Mucosa of stomach (tissue), 1 donor: ENCODE measurements at regions not wholly inside any gene's neighbourhood (a gene's known extent, or its start where the extent isn't known, plus 50 kb on each side); places are given as distances from the start of the nearest gene placed in this dataset.

Experiments
- H3K27me3 ChIP-seq: one replicate; pipeline ENCODE4 v1.7.0; 2013; ENCODE audit warnings: mild to moderate bottlenecking, low read length; ENCODE audit not compliant: control insufficient read depth, insufficient read depth
- H3K36me3 ChIP-seq: one replicate; pipeline ENCODE4 v1.7.0; 2013; ENCODE audit warnings: low read length; ENCODE audit not compliant: control insufficient read depth, insufficient read depth
- H3K4me1 ChIP-seq: one replicate; pipeline ENCODE4 v1.7.0; 2013; ENCODE audit warnings: mild to moderate bottlenecking, low read length; ENCODE audit not compliant: control insufficient read depth, insufficient read depth
- H3K4me3 ChIP-seq: one replicate; pipeline ENCODE4 v1.7.0; 2013; ENCODE audit warnings: low read length
- H3K9ac ChIP-seq: one replicate; pipeline ENCODE4 v1.7.0; 2013; ENCODE audit warnings: mild to moderate bottlenecking, low read length, moderate library complexity
- H3K9me3 ChIP-seq: one replicate; pipeline ENCODE4 v1.7.0; 2013; ENCODE audit warnings: mild to moderate bottlenecking, low read length, moderate library complexity; ENCODE audit not compliant: control insufficient read depth
- donor health status: Pancreatic carcinoma.

- Histone ChIP-seq H3K4me1 (no peaks in the 10 kb centered on the region), H3K27me3 (no peaks in the 10 kb centered on the region), H3K4me3 (no peak overlapping the region), H3K9me3 (no peaks in the 10 kb centered on the region), H3K9ac (no peak overlapping the region), H3K36me3 (no peaks in the 10 kb centered on the region)
Measured at GRCh38 chr7:46186131-46186530, 265.1 kb upstream of the IGFBP3 start.

- H3K9ac ChIP-seq, result no peak overlapping the region
- no peak overlapping the region for H3K4me3 ChIP-seq
- no peaks in the 10 kb centered on the region for H3K4me1 ChIP-seq
- H3K9me3 ChIP-seq, result no peaks in the 10 kb centered on the region
- H3K36me3 ChIP-seq, result no peaks in the 10 kb centered on the region
- no peaks in the 10 kb centered on the region for H3K27me3 ChIP-seq
Measured at GRCh38 chr7:46179061-46179610, 258.1 kb upstream of the IGFBP3 start.

GRCh38 chr7:46178661-46179060, 257.6 kb upstream of the IGFBP3 start:
- no peaks in the 10 kb centered on the region for H3K4me1 ChIP-seq
- H3K9me3 ChIP-seq, result no peaks in the 10 kb centered on the region
- H3K27me3 ChIP-seq, result no peaks in the 10 kb centered on the region
- H3K36me3 ChIP-seq, result no peaks in the 10 kb centered on the region
- H3K4me3 ChIP-seq, result no peak overlapping the region
- no peak overlapping the region for H3K9ac ChIP-seq

- H3K4me3 ChIP-seq, result no peak overlapping the region
- H3K36me3 ChIP-seq, result no peaks in the 10 kb centered on the region
- H3K9ac ChIP-seq, result no peak overlapping the region
- no peaks in the 10 kb centered on the region for H3K9me3 ChIP-seq
- no peaks in the 10 kb centered on the region for H3K4me1 ChIP-seq
- no peaks in the 10 kb centered on the region for H3K27me3 ChIP-seq
Measured at GRCh38 chr7:46177821-46178220, 256.7 kb upstream of the IGFBP3 start.

GRCh38 chr7:46175221-46175620, 254.1 kb upstream of the IGFBP3 start:
- Histone ChIP-seq H3K27me3 (no peaks in the 10 kb centered on the region), H3K4me1 (no peaks in the 10 kb centered on the region), H3K36me3 (no peaks in the 10 kb centered on the region), H3K9me3 (no peaks in the 10 kb centered on the region), H3K4me3 (no peak overlapping the region), H3K9ac (no peak overlapping the region)

- no peak overlapping the region for H3K9ac ChIP-seq
- H3K4me1 ChIP-seq, result no peaks in the 10 kb centered on the region
- no peaks in the 10 kb centered on the region for H3K27me3 ChIP-seq
- H3K36me3 ChIP-seq, result no peaks in the 10 kb centered on the region
- H3K4me3 ChIP-seq, result no peak overlapping the region
- H3K9me3 ChIP-seq, result no peaks in the 10 kb centered on the region
Measured at GRCh38 chr7:46174196-46174580, 253.1 kb upstream of the IGFBP3 start.

- Histone ChIP-seq H3K4me1 (no peaks in the 10 kb centered on the region), H3K27me3 (no peaks in the 10 kb centered on the region), H3K4me3 (no peak overlapping the region), H3K36me3 (no peaks in the 10 kb centered on the region), H3K9me3 (no peaks in the 10 kb centered on the region), H3K9ac (no peak overlapping the region)
Measured at GRCh38 chr7:46173476-46174195, 252.6 kb upstream of the IGFBP3 start.

GRCh38 chr7:46170792-46171191, 249.7 kb upstream of the IGFBP3 start:
- H3K4me3 ChIP-seq, result no peak overlapping the region
- H3K27me3 ChIP-seq, result no peaks in the 10 kb centered on the region
- H3K9ac ChIP-seq, result no peak overlapping the region
- peaks cover 4% of the 10 kb centered on the region for H3K4me1 ChIP-seq
- no peaks in the 10 kb centered on the region for H3K9me3 ChIP-seq
- no peaks in the 10 kb centered on the region for H3K36me3 ChIP-seq

GRCh38 chr7:46170021-46170420, 248.9 kb upstream of the IGFBP3 start:
- Histone ChIP-seq H3K4me1 (peaks cover 4% of the 10 kb centered on the region), H3K27me3 (no peaks in the 10 kb centered on the region), H3K9me3 (no peaks in the 10 kb centered on the region), H3K4me3 (no peak overlapping the region), H3K36me3 (no peaks in the 10 kb centered on the region), H3K9ac (no peak overlapping the region)

GRCh38 chr7:46169384-46169755, 248.3 kb upstream of the IGFBP3 start:
- H3K9me3 ChIP-seq, result no peaks in the 10 kb centered on the region
- no peak overlapping the region for H3K4me3 ChIP-seq
- H3K27me3 ChIP-seq, result no peaks in the 10 kb centered on the region
- peaks cover 4% of the 10 kb centered on the region for H3K4me1 ChIP-seq
- H3K9ac ChIP-seq, result no peak overlapping the region
- H3K36me3 ChIP-seq, result no peaks in the 10 kb centered on the region

- Histone ChIP-seq H3K9me3 (no peaks in the 10 kb centered on the region), H3K27me3 (no peaks in the 10 kb centered on the region), H3K9ac (no peak overlapping the region), H3K4me1 (peaks cover 4% of the 10 kb centered on the region), H3K4me3 (no peak overlapping the region), H3K36me3 (no peaks in the 10 kb centered on the region)
Measured at GRCh38 chr7:46168671-46169383, 247.8 kb upstream of the IGFBP3 start.

GRCh38 chr7:46168231-46168630, 247.2 kb upstream of the IGFBP3 start:
- Histone ChIP-seq H3K4me3 (no peak overlapping the region), H3K36me3 (no peaks in the 10 kb centered on the region), H3K9ac (no peak overlapping the region), H3K27me3 (no peaks in the 10 kb centered on the region), H3K4me1 (peaks cover 4% of the 10 kb centered on the region), H3K9me3 (no peaks in the 10 kb centered on the region)
